ENCODE measurements at regions not wholly inside any gene's neighbourhood (a gene's known extent, or its start where the extent isn't known, plus 50 kb on each side); places are given as distances from the start of the nearest gene placed in this dataset.
"Not testable (repeated sequence)": the region's sequence is repeated elsewhere in the genome, so short reads cannot be mapped to it uniquely, and the experiment has no call there.

DNA sequence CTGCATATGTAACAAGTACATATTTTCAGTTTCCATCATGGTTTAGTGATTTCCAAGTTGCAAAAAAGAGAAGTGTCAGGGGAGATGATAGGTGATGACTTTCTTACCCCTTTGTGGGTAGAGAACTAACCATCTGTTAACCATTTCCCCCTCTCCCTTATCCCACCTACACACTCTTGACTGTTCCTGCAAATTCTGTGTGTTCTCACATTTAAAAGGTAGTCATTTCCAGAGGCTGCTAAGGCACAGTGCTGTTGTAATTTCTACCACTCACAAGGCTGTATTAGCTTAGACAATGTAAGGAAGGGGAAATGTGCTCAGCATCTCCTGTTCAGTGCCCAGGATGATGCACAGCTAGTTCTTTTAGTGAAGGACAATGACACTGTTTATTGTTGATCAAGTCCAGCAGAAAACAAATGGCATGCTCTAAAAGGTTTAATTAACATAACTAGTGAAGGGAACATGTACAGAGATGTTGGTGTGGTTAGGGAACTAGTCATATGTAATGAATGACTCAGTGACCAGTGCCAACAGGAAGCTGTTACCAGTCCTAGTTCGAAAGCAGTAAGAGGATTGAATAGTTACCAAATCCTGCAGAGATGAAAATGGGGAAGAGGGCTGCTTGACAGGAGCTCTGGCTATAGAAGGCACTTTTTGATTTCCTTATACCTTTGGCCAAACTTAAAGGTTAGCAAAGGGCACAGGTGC, 165.1 kb downstream of the PLK2 start:
- no peak for DNase-seq

- DNase-seq: not testable (repeated sequence)
Measured at GRCh38 chr5:58288275-58288674, 171.6 kb downstream of the PLK2 start.

DNA sequence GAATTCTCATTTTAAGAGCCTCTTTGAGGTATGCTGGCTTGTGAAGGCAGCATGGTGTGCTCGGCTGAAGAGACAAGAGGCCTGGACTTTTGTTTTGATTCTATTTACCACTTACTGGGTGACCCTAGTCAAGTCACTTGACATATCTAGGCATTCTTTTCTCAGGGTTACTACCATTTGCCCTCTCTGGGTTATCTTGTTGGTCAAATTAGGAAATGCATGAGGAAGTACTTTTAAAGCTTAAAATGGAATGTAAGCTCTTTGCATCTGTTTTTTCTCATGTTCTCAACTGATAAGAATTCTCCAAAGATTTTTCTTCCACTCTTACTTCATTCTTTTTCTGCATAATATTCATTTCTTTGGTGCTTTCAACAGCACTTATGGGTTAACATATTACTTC, 173.1 kb downstream of the PLK2 start:
- no peak for DNase-seq

- DNase-seq: no peak
Measured at GRCh38 chr5:58285900-58286299, 174.0 kb downstream of the PLK2 start.

GRCh38 chr5:58284886-58285285, 175.0 kb downstream of the PLK2 start:
- no peak for DNase-seq

DNA sequence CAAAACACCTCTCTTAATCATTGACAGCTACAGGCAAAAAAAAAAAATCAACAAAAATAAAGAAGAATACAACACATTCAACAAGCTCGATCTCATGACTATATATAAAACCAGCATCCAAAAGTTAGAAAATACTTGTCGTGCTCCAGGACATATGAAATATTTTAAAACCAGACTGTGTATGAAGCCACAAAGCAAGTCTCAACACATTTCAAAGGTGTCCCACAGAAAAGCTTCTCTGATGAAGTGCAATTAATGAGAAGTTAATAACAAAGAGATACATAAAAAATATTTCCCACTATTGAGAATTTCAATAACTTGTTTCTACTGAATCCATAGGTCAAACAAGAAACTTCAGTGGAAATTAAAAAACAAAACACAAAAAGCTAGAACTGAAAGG, 178.7 kb downstream of the PLK2 start:
- DNase-seq: no peak

- no peak for DNase-seq
Measured at GRCh38 chr5:58279259-58279658, 180.6 kb downstream of the PLK2 start.

DNA sequence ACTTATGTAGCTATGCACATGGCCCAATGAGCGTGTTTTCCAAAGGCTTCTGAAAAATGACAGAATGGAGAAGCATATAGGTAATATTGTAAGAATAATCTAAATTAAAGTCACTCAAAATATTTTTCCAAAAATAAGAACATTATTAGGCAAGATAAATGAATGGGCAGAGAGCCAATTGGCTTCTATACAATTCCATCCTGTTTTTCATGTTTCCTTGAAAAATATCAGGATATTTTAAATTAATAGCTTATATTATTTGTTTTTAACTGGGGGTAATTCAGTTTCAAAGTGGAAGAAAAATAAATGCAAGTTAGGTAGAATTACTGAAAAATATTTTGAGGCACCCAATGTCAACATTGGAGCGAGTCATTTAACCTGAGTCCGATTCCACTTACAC, 183.5 kb downstream of the PLK2 start:
- no peak for DNase-seq

DNA sequence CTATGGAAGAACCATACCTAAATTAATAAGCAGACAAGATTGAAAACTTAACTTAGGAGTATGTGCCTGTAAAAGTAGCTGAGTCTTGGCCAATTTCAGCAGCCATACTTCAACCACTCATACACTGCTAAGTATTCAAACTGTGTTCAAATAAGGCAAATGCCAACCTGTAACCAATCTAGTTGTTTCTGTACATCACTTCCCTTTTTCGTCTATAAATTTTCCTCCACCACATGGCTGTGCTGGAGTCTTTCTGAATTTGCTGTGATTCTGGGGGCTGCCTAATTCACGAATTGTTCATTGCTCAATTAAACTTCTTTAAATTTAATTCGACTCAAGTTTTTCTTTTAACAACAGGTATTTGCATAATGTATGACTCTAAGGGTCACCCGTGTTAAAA, 184.4 kb downstream of the PLK2 start:
- no peak for DNase-seq

GRCh38 chr5:58274191-58274590, 185.7 kb downstream of the PLK2 start:
- no peak for DNase-seq

- no peak for DNase-seq
Measured at GRCh38 chr5:58273711-58274110, 186.2 kb downstream of the PLK2 start.

GRCh38 chr5:58268268-58268667, 191.6 kb downstream of the PLK2 start:
- DNase-seq: no peak

DNA sequence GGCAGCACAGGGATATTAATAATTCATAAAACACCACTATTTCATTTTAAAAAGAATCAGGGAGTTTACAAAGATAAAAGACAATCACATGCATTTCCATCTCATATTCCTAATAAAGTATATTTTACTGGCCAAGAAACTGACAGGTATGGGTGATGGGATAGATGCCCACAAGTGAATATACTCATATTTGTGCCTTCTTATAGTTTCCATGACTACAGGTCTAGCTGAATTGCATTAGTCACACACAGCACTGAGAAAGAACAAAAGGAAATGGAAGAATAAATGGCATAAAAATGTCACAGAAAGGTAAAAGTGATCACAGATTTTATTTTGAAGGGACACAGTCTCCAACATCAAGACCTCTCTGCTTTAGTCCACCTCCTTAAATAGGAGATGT, 193.5 kb downstream of the PLK2 start:
- no peak for DNase-seq

DNA sequence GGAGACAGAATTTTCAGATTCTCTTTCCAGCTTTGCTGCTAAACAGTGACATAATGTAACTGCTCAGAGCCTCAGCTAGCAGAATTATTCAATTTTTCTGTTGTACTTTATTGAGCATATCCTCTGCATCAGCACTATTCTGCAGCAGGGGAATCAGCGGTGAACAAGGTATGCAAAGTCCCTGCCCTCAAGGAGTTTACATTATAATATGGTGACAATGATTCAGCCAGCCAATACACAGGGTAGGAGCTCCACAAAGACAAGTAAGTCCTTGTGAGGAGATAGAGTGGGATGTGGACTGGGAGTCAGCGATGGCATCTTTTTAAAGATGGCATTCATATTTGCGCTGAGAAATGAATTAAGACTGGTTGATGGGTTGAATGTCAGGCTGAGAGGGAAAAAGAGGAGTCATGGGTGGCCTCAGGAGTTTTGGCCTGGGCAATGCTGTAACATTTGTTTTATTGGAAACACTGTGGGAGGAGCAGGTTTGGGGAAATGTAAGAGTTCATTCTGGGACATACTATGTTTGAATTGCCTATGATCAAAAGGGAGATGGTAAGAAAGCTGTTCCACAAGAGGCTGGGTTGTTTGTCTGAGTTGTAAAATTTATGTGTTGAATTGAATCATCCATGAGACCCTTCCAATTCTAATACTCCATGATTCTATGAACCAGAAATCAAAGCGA, 194.5 kb downstream of the PLK2 start:
- no peak for DNase-seq

DNA sequence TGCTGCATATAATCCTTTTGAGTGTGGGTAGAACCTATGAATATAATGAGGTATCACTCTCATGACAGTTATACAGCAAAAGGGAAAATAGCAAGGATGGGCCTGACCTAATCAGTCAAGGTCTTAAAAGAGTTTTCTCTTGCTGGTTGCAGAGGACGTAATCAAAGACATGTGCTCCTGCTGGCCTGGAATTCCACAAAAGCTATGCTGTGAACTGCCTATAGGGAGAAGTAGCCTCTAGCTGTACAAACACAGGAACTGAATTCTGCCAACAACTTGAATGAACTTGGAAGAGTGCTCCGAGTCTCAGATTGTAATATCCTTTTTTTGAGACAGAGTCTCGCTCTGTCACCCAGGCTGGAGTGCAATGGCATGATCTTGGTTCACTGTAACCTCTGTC, 195.6 kb downstream of the PLK2 start:
- DNase-seq: no peak

GRCh38 chr5:58263296-58263695, 196.6 kb downstream of the PLK2 start:
- DNase-seq: no peak

GRCh38 chr5:58262226-58262625, 197.7 kb downstream of the PLK2 start:
- DNase-seq: no peak

- DNase-seq: no peak
Measured at GRCh38 chr5:58261605-58262004, 198.3 kb downstream of the PLK2 start.

DNA sequence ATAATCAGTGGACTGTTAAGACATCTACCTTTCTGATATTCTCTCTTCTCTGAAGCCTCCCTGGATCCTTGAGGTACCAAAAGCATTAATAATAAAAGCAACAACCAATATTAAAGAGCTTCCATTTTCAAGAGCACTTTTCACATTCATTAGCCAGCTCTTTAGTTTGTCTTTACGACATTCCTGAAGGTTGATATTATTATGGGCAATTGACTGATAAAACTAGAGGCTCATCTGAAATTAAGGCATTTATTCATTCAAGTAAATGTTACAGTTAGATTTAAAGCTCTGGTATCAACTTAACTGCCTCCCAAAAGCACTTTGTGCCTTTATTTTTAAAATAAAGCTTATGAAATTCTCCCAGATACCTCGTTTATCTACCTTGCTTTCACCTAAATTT, 199.6 kb downstream of the PLK2 start:
- no peak for DNase-seq

- no peak for DNase-seq
Measured at GRCh38 chr5:58259685-58260152, 200.2 kb downstream of the PLK2 start.

GRCh38 chr5:58258984-58259684, 200.8 kb downstream of the PLK2 start:
- no peak for DNase-seq

DNA sequence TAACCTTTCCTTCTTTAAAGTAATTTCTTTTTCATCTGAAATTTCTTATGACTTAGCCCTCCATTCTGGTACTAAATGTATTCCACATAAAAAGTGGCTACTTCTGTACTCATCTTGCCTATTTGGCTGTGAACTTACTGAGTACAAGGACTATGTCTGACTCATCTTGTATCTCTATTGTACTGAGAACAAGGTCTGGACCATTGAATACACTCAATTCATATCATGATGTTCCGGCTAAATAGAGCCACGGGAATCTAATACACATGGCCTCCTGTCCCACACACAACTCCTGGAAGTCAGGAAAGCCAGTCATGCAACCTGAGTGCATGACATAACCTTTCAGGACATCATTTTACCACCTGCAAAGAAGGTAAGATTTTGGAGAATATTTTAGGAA, 203.9 kb downstream of the PLK2 start:
- no peak for DNase-seq

DNA sequence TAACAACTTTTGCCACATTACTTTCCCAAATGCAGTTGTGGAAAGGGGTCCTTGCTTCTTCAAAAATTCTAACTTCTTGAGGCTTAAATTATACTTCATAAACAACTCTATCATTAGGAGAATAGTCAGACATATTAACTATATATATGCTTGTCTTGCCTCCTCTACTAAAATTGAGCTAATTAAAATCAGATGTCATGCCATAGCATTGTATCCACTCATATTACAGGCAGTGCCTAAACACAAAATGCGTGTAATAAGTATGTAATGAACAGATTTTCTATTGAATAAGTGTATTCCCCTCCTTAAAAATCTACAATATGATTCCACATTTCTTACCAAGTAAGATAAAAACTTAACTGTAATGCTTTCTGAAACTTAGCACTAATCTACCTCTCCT, 204.5 kb downstream of the PLK2 start:
- DNase-seq: no peak

DNA sequence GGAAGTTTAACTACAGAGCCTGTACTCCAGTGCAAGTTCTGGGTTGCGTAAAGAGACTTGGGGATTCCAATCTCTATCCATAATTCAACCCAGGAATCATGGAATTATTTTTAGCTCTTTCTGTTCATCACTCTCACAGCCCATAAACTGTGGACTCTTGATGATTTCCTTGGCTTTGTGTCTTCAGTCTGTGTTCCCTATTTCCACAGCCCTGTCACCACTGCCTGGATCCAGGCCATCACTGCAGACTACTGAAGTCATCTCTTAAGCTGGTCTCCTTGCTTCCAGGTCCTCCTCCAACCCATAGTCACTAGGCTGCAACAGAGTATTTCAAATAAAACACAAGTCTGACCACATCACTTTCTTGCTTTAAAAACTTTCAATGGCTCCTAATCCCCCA, 211.7 kb downstream of the PLK2 start:
- no peak for DNase-seq

Data from NCI-H1436 treated with DMSO at 0.1 percent for 48 hours (cell line).